Midbrain (tissue), 1 donor: ENCODE measurements at regions not wholly inside any gene's neighbourhood (a gene's known extent, or its start where the extent isn't known, plus 50 kb on each side); places are given as distances from the start of the nearest gene placed in this dataset.
A peak's percentile ranks its signal among the peaks of the same experiment; 100 is the strongest.

ENCODE experiments used
- DNase-seq: peaks from one replicate; lab custom pipeline; 2025; lab: John Stamatoyannopoulos, UW

DNA sequence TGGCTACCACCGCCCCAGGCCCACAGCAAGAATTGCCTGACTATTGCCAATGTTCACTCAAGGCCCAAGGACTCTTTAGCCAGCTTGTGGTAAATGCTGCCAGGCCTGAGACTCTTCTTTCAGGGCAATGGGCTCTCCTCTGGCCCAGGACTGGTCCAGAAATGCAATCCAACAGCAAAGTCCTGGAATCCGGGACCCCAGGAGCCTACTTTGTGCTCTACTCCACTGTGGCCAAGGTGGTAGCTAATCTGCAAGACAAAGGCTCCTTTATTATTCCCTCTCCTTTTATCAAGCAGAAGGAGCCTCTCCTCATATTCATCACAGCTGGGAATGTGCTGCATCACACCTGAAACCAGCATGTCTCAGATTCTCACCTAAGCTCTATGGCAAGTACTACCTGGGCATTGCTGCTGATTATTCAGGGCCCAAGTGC lies 107.6 kb upstream of the PRSS58 start:
- no peak for DNase-seq

GRCh38 chr7:142364551-142364950 lies 106.7 kb upstream of the PRSS58 start:
- DNase-seq: no peak

DNA sequence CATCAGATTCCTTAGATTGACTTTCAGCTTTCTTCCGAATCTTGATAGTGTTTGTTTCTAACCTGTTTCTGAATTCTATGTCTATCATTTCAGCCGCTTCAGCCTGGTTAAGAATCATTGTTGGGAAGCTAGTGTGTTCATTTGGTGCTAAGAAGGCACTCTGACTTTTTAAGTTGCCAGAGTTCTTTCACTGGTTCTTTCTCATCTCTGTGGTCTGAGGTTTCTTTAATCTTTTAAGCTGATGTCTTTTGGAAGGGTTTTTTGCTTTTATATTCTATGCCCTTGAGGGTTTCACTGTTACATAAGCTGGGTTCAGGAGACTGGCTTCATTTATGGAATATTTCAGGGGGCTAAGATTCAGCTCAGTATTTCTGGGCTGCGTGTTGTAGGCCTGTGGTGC lies 104.5 kb upstream of the PRSS58 start:
- DNase-seq: no peak

DNA sequence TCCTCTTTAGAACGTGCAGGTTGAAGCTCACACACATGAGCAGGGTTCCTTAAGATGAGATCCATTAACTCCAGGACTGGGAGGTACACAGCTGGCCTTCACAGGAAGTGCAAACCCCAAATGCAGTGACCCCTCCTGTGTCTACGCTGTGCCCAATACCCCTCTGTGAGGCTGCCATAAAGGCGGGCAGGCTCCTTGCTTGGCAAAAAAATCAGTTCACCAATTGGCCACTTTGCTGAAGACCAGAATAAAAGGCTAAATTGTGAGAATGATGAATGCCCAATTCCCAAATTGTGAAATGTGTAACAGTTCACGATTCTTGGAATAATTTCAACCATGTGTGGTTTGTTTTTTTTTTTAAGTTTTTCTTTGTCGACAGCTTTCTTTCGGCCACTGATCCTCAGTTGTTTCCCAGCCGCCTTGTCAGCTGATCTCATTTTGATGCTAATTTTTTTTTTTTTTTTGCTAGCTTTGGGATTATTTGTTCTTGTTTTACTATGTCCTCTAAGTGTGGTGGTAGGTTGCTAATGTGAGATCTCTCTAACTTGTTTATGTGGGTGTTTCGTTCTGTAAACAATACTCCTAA lies 101.9 kb upstream of the PRSS58 start:
- DNase-seq: peak; percentile 27

DNA sequence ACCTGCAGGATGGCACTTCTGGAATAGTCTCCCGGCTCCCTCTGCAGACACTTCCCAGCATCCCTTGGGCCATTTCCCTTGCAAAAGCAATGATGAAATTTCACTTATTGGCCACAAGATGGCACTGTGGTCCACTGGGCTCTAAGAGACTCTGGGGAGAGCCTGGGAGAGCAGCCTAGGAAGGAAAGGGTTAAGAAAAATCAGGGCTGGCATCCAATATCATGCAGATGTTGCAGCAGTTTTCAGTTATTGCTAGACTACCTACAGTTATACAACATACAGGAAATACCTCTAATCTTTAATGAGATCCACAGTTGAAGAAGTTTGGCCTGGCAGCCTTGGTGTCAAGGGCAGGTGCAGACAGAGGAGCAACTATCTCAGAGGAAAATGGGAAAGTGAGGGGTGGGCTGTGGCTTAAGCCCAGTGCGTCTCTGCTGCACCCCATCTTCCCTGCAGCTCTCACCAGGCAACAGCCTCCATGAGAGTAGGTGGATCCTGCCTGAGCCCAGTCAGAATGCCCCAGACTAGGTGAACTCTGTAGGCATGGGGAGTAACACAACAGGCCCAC lies 100.2 kb upstream of the PRSS58 start:
- DNase-seq: peak; percentile 75

GRCh38 chr7:142356166-142356565 lies 98.3 kb upstream of the PRSS58 start:
- no peak for DNase-seq

DNA sequence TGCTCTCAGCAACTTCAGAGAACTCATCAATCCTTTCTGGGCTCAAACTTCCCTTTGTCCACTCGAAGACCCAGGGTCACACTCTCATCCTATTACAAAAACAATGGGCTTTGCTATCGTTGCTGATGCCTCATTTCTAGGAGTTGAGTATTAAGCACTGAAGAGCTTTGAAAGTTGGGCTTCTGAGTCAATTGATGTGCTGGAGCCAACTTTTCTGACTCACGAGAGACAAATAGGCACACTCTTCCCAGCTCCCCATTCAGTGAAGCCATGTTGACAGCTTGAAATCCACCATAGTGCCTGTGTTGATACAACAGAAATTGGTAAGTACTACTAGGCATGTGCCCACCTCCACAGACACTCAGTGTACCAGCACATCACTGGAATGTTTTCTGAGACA lies 97.5 kb upstream of the PRSS58 start:
- no peak for DNase-seq

DNA sequence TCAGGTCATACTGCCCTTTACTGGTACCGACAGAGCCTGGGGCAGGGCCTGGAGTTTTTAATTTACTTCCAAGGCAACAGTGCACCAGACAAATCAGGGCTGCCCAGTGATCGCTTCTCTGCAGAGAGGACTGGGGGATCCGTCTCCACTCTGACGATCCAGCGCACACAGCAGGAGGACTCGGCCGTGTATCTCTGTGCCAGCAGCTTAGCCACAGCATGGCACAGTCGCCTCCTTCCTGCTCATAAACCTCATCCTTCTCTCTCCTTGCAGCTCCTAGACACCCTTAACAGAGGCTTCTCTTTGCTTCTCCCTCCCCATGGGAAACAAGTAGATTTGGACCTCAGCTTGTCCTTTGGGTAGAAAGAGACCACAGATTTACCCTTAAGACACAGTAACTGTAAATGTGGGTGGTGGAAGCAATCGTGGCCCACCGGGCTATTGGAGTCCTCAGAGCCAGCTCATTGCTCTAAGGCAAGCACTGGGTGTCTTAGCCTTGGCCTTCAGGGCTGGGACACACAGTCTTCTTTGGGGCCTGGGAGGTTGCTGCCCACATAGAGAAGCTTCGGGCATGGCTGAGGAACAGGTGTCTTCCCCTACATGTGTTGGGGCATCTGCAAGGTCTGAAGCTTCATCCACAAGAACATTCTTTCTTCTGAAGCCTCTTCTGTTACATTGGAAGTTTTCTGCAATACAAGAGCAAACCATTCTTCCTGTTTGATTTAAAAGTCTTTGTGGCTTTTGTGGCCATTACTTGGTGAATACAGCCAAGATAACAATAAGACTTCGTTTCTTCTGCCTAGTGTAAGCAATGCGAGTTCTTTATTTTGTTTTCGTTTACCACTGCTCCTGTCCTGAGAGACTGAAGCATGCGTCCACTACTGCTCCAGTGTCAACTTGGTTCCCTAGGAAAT lies 95.5 kb upstream of the PRSS58 start:
- no peak for DNase-seq

DNA sequence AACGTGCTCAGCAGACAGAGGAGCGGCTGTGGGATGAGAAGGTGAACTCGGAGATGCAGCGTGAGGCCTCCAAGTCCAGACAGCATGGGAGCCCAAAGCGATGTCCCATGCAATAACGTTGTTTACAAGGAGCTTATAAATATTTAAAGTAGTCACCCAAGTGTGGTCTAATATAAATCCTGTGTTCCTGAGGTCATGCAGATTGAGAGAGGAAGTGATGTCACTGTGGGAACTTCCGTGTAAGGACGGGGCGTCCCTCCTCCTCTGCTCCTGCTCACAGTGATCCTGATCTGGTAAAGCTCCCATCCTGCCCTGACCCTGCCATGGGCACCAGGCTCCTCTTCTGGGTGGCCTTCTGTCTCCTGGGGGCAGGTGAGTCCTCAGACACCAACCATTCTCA lies 94.7 kb upstream of the PRSS58 start:
- no peak for DNase-seq

- no peak for DNase-seq
Measured at GRCh38 chr7:142351145-142351544, 93.3 kb upstream of the PRSS58 start.

DNA sequence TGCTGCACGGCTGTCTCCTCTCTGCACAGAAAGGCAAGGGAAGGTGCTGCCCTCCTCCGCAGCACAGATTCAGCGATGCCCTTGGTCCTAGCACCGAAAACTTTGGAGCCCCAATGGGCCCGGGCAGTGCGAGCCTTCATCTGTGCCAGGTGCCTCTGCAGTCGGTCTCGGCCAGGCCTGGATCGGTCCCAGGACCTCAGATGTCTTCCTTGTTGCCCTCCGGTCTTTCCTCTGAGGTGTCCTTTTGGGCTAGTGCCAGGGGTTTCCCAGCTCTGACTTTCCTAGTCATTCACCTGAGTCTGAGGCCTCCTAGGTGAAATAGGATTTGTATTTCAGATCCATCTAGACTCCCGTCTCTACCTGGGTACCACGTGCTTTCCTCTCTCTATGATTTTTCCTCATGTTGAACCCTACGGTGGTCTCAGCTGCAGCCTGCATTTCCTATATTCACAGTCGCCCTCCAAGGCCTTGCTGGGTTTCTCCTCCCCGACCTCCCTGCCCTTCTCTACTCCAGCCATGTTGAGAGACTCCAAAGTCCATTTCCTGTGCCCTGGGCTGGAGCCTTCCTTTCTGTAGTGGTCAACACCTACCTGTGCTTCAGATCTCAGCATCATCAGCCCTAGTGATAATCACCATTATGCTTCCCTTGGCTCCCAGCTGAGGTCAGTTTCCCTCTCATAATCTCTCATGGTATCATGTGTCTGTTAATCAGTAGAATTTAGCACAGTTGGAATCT lies 92.0 kb upstream of the PRSS58 start:
- no peak for DNase-seq

GRCh38 chr7:142348921-142349405 lies 91.1 kb upstream of the PRSS58 start:
- DNase-seq: no peak

DNA sequence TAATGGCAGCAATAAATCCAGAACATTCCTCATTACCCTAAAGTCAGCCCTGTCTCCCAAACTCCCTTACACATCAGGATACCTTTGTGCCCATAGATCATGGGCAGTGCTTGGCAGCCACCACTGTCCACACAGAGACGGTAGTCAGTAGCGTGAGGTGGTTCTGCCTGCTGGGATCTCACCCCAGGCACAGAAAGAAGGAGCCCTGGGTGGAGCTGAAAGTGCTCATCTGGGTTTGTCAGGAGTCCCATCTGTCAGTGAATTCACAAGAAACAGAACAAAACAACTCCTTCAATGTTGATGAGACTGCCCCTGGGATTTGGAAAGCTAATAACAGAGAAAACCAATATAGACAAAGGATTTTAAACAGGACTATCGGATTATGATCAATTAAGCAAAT lies 90.2 kb upstream of the PRSS58 start:
- no peak for DNase-seq

DNA sequence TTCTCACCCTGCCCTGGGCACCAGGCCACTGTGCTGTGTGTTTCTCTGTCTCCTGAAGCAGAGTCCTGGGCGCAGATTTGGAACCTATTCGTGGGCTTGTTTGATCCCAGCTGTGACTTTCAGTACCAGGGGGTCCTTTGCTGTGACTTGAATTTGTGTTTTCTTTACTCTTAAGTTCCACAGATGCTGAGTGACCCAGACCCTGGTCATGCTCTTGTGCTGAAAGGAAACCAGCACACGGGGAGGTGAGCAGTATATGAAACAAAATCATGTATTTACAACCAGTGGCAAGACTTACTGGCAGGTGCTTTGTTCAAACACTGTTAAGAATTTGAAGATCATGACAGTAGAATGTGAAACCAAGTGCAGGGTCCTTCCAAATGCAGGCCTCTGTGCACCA lies 89.2 kb upstream of the PRSS58 start:
- DNase-seq: no peak

DNA sequence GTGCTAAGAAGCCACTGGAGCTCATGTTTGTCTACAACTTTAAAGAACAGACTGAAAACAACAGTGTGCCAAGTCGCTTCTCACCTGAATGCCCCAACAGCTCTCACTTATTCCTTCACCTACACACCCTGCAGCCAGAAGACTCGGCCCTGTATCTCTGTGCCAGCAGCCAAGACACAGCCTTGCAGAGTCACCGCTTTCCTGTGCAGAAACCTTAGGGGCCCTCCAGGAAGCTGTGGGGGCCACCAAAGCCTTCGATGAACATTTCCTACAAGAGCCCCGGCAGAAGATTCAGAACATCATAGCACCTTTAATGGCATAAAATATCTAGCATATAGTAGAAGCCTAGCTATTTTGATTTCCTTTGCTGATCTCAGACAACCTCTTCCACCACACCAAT lies 88.0 kb upstream of the PRSS58 start:
- DNase-seq: no peak

- peak; percentile 56 for DNase-seq
Measured at GRCh38 chr7:142338633-142339501, 81.0 kb upstream of the PRSS58 start.

DNA sequence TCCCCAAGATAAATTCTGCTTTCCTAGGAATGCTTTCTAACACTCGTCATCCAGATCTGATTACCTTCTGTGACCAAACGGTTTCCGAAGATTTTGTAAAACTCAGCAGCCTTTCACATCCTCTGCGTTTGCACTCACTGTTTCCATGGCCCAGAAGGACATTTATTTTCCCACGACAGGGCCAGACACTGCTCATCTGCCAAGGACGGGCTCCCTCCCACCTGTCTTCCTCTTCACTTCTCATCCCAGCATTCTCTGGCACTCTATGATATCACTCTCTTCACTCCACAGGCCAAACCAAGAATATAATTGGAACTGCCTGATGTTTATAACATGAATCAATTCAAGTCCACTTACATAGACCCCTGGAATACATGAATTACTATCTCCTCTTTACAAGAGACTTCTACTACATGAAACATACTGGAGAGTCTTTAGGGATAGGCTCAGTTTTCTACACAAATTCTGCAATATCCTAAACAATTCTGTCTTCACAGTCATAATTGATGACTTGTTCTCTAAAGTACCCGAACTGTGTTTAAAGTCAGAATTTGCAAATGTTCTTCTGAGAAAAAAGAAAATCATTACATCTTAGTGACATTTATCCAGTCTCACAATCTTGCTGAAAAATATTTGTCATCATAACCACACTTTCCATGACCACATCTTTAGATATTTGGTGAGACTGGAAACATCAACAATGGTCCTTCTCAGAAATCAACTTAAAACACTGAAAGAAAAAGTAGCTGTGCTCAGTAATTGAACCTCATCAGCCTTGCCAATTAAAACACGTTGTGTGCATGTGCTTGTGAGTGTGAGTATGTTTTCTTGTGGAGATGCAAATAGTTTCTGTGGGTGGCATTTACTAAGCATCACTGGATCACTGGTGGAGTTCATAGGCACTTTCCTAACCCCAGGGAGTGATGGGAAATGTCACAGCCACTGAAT lies 79.5 kb upstream of the PRSS58 start:
- DNase-seq: no peak

GRCh38 chr7:142334806-142335205 lies 76.9 kb upstream of the PRSS58 start:
- DNase-seq: no peak

DNA sequence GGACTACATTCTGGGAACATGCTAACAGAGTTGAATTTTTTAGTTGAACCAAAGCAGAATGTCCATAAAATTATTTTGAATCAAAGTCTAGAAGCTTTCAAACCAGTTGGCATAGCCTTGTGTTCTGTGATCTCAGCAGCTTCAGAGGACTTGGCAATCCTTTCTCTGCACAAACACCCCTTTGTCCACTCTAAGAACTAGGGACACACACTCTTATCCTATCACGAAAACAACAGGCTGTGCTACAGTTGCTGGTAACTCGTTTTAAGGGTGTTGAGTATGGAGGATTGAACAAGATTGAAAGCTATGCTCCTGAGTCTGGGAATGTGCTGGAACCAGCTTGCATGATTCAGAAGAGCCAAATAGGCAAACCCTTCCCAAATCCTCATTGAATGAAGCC lies 76.4 kb upstream of the PRSS58 start:
- DNase-seq: peak; percentile 58

GRCh38 chr7:142332421-142332820 lies 74.6 kb upstream of the PRSS58 start:
- no peak for DNase-seq
